GM23248 (cell line): ENCODE measurements at regions not wholly inside any gene's neighbourhood (a gene's known extent, or its start where the extent isn't known, plus 50 kb on each side); places are given as distances from the start of the nearest gene placed in this dataset.

Source experiments
- DNase-seq: peaks from one replicate; pipeline ENCODE4 v3.0.0-alpha.2; 2015
- H2AFZ ChIP-seq: fragments of 200-600 bp; sonication (generic); 2 replicates; pipeline ENCODE4 v1.6.1; 2016; ENCODE audit warnings: antibody characterized with exemption
- H3F3A ChIP-seq: fragments of 200-600 bp; sonication (generic); 2 replicates; pipeline ENCODE4 v1.6.1; 2016; ENCODE audit warnings: mild to moderate bottlenecking, antibody characterized with exemption, mixed run types; ENCODE audit not compliant: insufficient read depth
- H3K27ac ChIP-seq: fragments of 200-600 bp; sonication (generic); 2 replicates; pipeline ENCODE4 v1.5.1; 2016; ENCODE audit warnings: mild to moderate bottlenecking
- H3K27me3 ChIP-seq: fragments of 200-600 bp; sonication (generic); replicated peaks from 2 replicates; pipeline ENCODE4 v1.6.1; 2016; ENCODE audit warnings: mild to moderate bottlenecking; ENCODE audit not compliant: insufficient read depth
- H3K36me3 ChIP-seq: fragments of 200-600 bp; sonication (generic); 2 replicates; pipeline ENCODE4 v1.6.1; 2016; ENCODE audit warnings: low read depth, mild to moderate bottlenecking
- H3K4me1 ChIP-seq: fragments of 200-600 bp; sonication (generic); 2 replicates; pipeline ENCODE4 v1.6.1; 2016; ENCODE audit warnings: mild to moderate bottlenecking; ENCODE audit not compliant: insufficient read depth
- H3K4me2 ChIP-seq: fragments of 200-600 bp; sonication (generic); one replicate; pipeline ENCODE4 v1.6.1; 2016; ENCODE audit warnings: mild to moderate bottlenecking; ENCODE audit not compliant: unreplicated experiment
- H3K4me3 ChIP-seq: fragments of 200-600 bp; sonication (generic); 2 replicates; pipeline ENCODE4 v1.5.1; 2016; ENCODE audit warnings: mild to moderate bottlenecking
- H3K79me2 ChIP-seq: fragments of 200-600 bp; sonication (generic); 2 replicates; pipeline ENCODE4 v1.6.1; 2016; ENCODE audit warnings: mild to moderate bottlenecking; ENCODE audit not compliant: insufficient read depth
- H3K9ac ChIP-seq: fragments of 200-600 bp; sonication (generic); 2 replicates; pipeline ENCODE4 v1.6.1; 2016; ENCODE audit warnings: mild to moderate bottlenecking
- H3K9me2 ChIP-seq: fragments of 200-600 bp; sonication (generic); 2 replicates; pipeline ENCODE4 v1.6.1; 2016; ENCODE audit warnings: mixed run types, mild to moderate bottlenecking, moderate library complexity; ENCODE audit not compliant: insufficient read depth
- H3K9me3 ChIP-seq: fragments of 200-600 bp; sonication (generic); one replicate; pipeline ENCODE4 v1.6.1; 2017; ENCODE audit warnings: low read depth
- H4K20me1 ChIP-seq: fragments of 200-600 bp; sonication (generic); 2 replicates; pipeline ENCODE4 v1.6.0; 2016; ENCODE audit not compliant: insufficient read depth
- EZH2 ChIP-seq: fragments of 200-600 bp; sonication (generic); IDR thresholded peaks from 2 replicates; pipeline ENCODE4 v1.6.1; 2018; ENCODE audit warnings: antibody characterized with exemption, mild to moderate bottlenecking; ENCODE audit not compliant: insufficient read depth, poor library complexity, severe bottlenecking
- EZH2phosphoT487 ChIP-seq: fragments of 200-600 bp; sonication (generic); IDR thresholded peaks from 2 replicates; pipeline ENCODE4 v1.6.1; 2018; ENCODE audit warnings: antibody characterized with exemption, moderate library complexity, mild to moderate bottlenecking, low read depth; ENCODE audit not compliant: insufficient read depth
- WGBS, 2 experiments: methylation state at CpG; one replicate each; pipeline ENCODE4 v1.1.6; 2015 to 2017; ENCODE audit warnings: low lambda C conversion rate in 2 of 2, low coverage in 1 of 2; ENCODE audit errors: missing lambda C conversion rate in 2 of 2; 5-methylcytosine and 5-hydroxymethylcytosine counted together
- in situ Hi-C: fragments of 300-500 bp; cut with MboI; formaldehyde crosslinking; loops from 2 replicates; pipeline ENCODE4 v1.15.0; 2020

- H3K9ac ChIP-seq = no peak overlapping the region
- H3F3A ChIP-seq = no peaks in the 10 kb centered on the region
- no peak overlapping the region for H3K4me2 ChIP-seq
- H3K9me2 ChIP-seq = no peaks in the 10 kb centered on the region
- WGBS, 2 experiments = 4 to 8% methylated on average over 1 of the region's 1 CpG
- no peaks in the 10 kb centered on the region for H3K4me1 ChIP-seq
- no peak overlapping the region for H3K27ac ChIP-seq
- no peaks in the 10 kb centered on the region for H3K36me3 ChIP-seq
- TF ChIP-seq EZH2 = no peak
- no peak for TF ChIP-seq EZH2phosphoT487
- no peak overlapping the region for H2AFZ ChIP-seq
- H3K9me3 ChIP-seq = no peaks in the 10 kb centered on the region
- in situ Hi-C loops = no loop called here
- H3K79me2 ChIP-seq = no peaks in the 10 kb centered on the region
- no peak for DNase-seq
- H4K20me1 ChIP-seq = no peaks in the 10 kb centered on the region
- no peaks in the 10 kb centered on the region for H3K27me3 ChIP-seq
- H3K4me3 ChIP-seq = no peak overlapping the region
These were observed 1296.8 kb upstream of the CDH6 start for GRCh38 chr5:29896646-29897045.

GRCh38 chr5:29894668-29895067, 1298.8 kb upstream of the CDH6 start:
- no peaks in the 10 kb centered on the region for H3K4me1 ChIP-seq
- H2AFZ ChIP-seq = no peak overlapping the region
- no peaks in the 10 kb centered on the region for H3F3A ChIP-seq
- no peak overlapping the region for H3K27ac ChIP-seq
- no peak for DNase-seq
- WGBS, 2 experiments = 6 to 10% methylated on average over 2 of the region's 2 CpGs
- no peak overlapping the region for H3K4me2 ChIP-seq
- no peaks in the 10 kb centered on the region for H4K20me1 ChIP-seq
- H3K27me3 ChIP-seq = no peaks in the 10 kb centered on the region
- no peaks in the 10 kb centered on the region for H3K36me3 ChIP-seq
- H3K9me2 ChIP-seq = no peaks in the 10 kb centered on the region
- TF ChIP-seq EZH2phosphoT487 = no peak
- TF ChIP-seq EZH2 = no peak
- no peaks in the 10 kb centered on the region for H3K79me2 ChIP-seq
- in situ Hi-C loops = no loop called here
- H3K9ac ChIP-seq = no peak overlapping the region
- no peaks in the 10 kb centered on the region for H3K9me3 ChIP-seq
- H3K4me3 ChIP-seq = no peak overlapping the region

GRCh38 chr5:29889051-29889450, 1304.4 kb upstream of the CDH6 start:
- 35 to 40% methylated on average over 6 of the region's 6 CpGs for WGBS, 2 experiments
- Histone ChIP-seq H3K4me3 (no peak overlapping the region), H3K4me1 (no peaks in the 10 kb centered on the region), H3K9me2 (no peaks in the 10 kb centered on the region), H3K36me3 (no peaks in the 10 kb centered on the region), H3K79me2 (no peaks in the 10 kb centered on the region), H3K27ac (no peak overlapping the region), H2AFZ (no peak overlapping the region), H3K4me2 (no peak overlapping the region), H3K9me3 (no peaks in the 10 kb centered on the region), H3K9ac (no peak overlapping the region), H3K27me3 (no peaks in the 10 kb centered on the region), H4K20me1 (no peaks in the 10 kb centered on the region), H3F3A (no peaks in the 10 kb centered on the region)
- in situ Hi-C loops = no loop called here
- TF ChIP-seq EZH2 (no peak), EZH2phosphoT487 (no peak)
- DNase-seq = no peak

- no peaks in the 10 kb centered on the region for H3K27me3 ChIP-seq
- H3K9me2 ChIP-seq = no peaks in the 10 kb centered on the region
- TF ChIP-seq EZH2phosphoT487 (no peak), EZH2 (no peak)
- H3K4me2 ChIP-seq = no peak overlapping the region
- no peaks in the 10 kb centered on the region for H3K4me1 ChIP-seq
- H3K36me3 ChIP-seq = no peaks in the 10 kb centered on the region
- H3K4me3 ChIP-seq = no peak overlapping the region
- H3K79me2 ChIP-seq = no peaks in the 10 kb centered on the region
- H3K27ac ChIP-seq = no peak overlapping the region
- DNase-seq = no peak
- no peaks in the 10 kb centered on the region for H3K9me3 ChIP-seq
- H4K20me1 ChIP-seq = no peaks in the 10 kb centered on the region
- in situ Hi-C loops = no loop called here
- no peaks in the 10 kb centered on the region for H3F3A ChIP-seq
- H2AFZ ChIP-seq = no peak overlapping the region
- 34 to 35% methylated on average over 9 of the region's 9 CpGs for WGBS, 2 experiments
- H3K9ac ChIP-seq = no peak overlapping the region
These were observed 1307.9 kb upstream of the CDH6 start for GRCh38 chr5:29885595-29885994.

- no peak overlapping the region for H3K27ac ChIP-seq
- TF ChIP-seq EZH2 = no peak
- no peak for TF ChIP-seq EZH2phosphoT487
- H3K36me3 ChIP-seq = no peaks in the 10 kb centered on the region
- H3K9ac ChIP-seq = no peak overlapping the region
- no peak overlapping the region for H3K4me2 ChIP-seq
- no peaks in the 10 kb centered on the region for H3K4me1 ChIP-seq
- WGBS, 2 experiments = 37 to 38% methylated on average over 8 of the region's 8 CpGs
- H3F3A ChIP-seq = no peaks in the 10 kb centered on the region
- H4K20me1 ChIP-seq = no peaks in the 10 kb centered on the region
- no peak overlapping the region for H2AFZ ChIP-seq
- no peaks in the 10 kb centered on the region for H3K9me2 ChIP-seq
- no peak overlapping the region for H3K4me3 ChIP-seq
- no peak for DNase-seq
- in situ Hi-C loops = no loop called here
- no peaks in the 10 kb centered on the region for H3K27me3 ChIP-seq
- H3K9me3 ChIP-seq = no peaks in the 10 kb centered on the region
- H3K79me2 ChIP-seq = no peaks in the 10 kb centered on the region
These were observed 1311.5 kb upstream of the CDH6 start for GRCh38 chr5:29882036-29882435.
